ENCODE measurements at regions not wholly inside any gene's neighbourhood (a gene's known extent, or its start where the extent isn't known, plus 50 kb on each side); places are given as distances from the start of the nearest gene placed in this dataset.

DNA sequence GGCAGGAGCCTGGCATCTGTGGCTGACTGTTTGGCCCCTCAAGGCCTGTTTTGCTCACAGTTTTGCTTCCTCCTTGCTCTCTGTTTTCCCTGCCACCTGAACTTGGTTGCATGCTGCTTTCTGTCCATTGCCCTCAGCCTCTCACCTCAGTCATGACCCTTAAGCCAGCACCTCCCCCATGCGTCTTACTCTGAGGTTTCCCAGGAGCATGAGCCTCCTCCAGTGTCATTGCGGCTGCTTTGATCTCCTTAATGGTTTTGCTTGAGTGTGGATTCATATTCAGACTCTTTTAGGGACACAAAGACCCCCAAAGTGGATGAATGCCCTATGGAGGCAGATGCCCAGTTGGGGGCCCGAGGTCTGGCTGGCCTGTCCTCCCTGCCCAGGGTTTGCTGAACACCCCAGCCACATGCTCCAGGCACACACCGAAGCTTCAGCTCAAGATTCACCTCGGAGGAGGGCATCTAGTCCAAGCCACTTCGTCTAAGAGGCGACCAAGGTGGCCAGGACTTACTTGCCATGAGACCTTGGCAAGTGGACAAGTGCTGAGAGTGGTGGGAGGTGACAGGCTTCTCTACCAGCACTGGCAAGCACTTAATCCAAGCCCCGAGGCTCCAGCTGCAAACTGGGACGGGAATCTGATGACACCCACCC is 95.4 kb upstream of the DIO3 start:
- H3K4me3 ChIP-seq, result no peak overlapping the region
- H3K27ac ChIP-seq, result no peak overlapping the region
- intact Hi-C loops (cut with DNase I), result no loop called here
- TF ChIP-seq, protein P1, sequence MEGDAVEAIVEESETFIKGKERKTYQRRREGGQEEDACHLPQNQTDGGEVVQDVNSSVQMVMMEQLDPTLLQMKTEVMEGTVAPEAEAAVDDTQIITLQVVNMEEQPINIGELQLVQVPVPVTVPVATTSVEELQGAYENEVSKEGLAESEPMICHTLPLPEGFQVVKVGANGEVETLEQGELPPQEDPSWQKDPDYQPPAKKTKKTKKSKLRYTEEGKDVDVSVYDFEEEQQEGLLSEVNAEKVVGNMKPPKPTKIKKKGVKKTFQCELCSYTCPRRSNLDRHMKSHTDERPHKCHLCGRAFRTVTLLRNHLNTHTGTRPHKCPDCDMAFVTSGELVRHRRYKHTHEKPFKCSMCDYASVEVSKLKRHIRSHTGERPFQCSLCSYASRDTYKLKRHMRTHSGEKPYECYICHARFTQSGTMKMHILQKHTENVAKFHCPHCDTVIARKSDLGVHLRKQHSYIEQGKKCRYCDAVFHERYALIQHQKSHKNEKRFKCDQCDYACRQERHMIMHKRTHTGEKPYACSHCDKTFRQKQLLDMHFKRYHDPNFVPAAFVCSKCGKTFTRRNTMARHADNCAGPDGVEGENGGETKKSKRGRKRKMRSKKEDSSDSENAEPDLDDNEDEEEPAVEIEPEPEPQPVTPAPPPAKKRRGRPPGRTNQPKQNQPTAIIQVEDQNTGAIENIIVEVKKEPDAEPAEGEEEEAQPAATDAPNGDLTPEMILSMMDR (IDR thresholded peaks at IDR 0.05), result no peak
- TF ChIP-seq POLR2A (IDR thresholded peaks at IDR 0.05), result no peak
- H3K9me3 ChIP-seq, result no peaks in the 10 kb centered on the region
- H3K4me1 ChIP-seq, result no peaks in the 10 kb centered on the region
- DNase-seq, result peak in 1 of 3 donors; percentile 35
- 61% methylated on average over 2 of the region's 9 CpGs for whole genome bisulfite sequencing (ENCODE audit: insufficient coverage, low coverage, low lambda C conversion rate, missing lambda C conversion rate)
- H3K36me3 ChIP-seq, result no peaks in the 10 kb centered on the region
- H3K27me3 ChIP-seq, result no peaks in the 10 kb centered on the region
- no peak for ATAC-seq

DNA sequence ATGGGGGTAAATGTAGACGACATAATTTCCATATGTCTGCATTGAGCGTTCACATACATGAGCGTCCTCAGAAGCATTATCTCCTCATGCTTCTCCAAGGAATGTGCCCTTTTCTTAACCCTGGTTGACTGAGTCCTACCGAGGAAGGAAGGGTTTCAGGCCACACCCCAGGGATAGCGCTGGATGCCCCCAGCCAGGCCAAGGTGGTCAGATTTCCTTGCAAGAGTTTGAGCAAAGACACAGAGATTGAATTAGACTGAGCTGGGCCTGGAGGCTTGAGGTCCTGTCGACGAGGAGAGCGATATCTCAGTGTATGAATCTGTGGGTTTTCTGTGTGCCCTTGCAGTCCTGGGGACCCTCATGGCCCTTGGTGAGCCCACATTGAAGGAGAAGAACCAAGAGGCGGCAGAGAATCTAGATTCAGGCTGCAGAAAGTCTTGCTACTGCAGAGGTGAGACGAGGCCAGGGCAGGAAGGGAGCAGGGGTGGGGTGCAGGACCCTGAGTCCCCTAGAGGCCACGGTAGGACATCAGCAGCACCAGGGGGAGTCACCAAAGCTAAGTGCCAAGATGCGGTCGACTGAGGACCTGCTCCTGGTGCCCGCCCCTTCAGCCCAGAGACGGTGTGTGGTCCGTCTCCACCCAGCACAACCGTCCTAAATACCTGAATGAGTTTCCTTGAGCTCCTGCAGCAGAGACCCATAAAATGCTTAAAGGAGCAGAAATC is 94.7 kb upstream of the DIO3 start:
- WGBS (ENCODE audit: insufficient coverage, low coverage, low lambda C conversion rate, missing lambda C conversion rate), result 76% methylated on average over 10 of the region's 17 CpGs
- Histone ChIP-seq H3K36me3 (no peaks in the 10 kb centered on the region), H3K9me3 (no peaks in the 10 kb centered on the region), H3K4me1 (no peaks in the 10 kb centered on the region), H3K27ac (no peak overlapping the region), H3K27me3 (no peaks in the 10 kb centered on the region), H3K4me3 (no peak overlapping the region)
- intact Hi-C loops (cut with DNase I), result no loop called here
- TF ChIP-seq POLR2A (IDR thresholded peaks at IDR 0.05), result no peak
- TF ChIP-seq, protein P1 (IDR thresholded peaks at IDR 0.05), result no peak
- DNase-seq (peak in 1 of 3 donors; percentile 33), ATAC-seq (no peak)

DNA sequence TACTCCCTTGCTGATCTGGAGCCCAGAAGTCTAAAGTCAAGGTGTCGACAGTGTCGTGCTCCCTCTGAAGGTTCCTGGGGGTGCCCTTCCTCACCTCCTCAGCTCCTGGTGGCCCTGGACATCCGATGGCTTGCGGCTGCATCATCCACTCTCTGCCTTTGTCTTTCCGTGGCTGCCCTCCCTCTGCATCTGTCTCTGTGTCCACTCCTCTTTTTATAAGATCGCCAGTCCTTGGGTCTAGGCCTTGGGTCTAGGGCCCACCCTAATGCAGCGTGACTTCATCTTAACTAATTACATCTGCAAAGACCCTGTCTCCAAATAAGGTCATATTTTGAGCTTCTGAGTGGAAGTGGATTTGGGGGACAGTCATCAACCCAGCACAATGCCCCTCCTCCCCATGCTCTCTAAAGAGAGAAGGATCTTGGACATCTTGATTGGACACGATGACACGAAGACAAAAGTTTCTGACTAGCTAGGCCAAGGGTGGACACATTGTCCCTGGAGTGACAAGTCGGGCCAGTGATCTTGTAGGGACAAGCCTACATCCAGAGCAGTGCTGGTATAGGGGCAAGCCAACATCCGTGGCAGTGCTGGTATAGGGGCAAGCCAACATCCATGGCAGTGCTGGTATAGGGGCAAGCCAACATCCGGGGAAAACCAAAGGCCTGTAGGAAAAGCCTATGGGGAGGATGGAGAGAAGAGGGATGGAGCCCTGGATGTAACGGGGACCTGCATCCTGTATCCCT is 93.9 kb upstream of the DIO3 start:
- Histone ChIP-seq H3K27ac (no peak overlapping the region), H3K27me3 (no peaks in the 10 kb centered on the region), H3K36me3 (no peaks in the 10 kb centered on the region), H3K9me3 (no peaks in the 10 kb centered on the region), H3K4me1 (no peaks in the 10 kb centered on the region), H3K4me3 (no peak overlapping the region)
- TF ChIP-seq POLR2A (IDR thresholded peaks at IDR 0.05), result no peak
- TF ChIP-seq, protein P1 (IDR thresholded peaks at IDR 0.05), result no peak
- peak in 1 of 3 donors; percentile 7 for DNase-seq
- 76% methylated on average over 3 of the region's 13 CpGs for WGBS (ENCODE audit: insufficient coverage, low coverage, low lambda C conversion rate, missing lambda C conversion rate)
- intact Hi-C loops (cut with DNase I), result no loop called here
- no peak for ATAC-seq

DNA sequence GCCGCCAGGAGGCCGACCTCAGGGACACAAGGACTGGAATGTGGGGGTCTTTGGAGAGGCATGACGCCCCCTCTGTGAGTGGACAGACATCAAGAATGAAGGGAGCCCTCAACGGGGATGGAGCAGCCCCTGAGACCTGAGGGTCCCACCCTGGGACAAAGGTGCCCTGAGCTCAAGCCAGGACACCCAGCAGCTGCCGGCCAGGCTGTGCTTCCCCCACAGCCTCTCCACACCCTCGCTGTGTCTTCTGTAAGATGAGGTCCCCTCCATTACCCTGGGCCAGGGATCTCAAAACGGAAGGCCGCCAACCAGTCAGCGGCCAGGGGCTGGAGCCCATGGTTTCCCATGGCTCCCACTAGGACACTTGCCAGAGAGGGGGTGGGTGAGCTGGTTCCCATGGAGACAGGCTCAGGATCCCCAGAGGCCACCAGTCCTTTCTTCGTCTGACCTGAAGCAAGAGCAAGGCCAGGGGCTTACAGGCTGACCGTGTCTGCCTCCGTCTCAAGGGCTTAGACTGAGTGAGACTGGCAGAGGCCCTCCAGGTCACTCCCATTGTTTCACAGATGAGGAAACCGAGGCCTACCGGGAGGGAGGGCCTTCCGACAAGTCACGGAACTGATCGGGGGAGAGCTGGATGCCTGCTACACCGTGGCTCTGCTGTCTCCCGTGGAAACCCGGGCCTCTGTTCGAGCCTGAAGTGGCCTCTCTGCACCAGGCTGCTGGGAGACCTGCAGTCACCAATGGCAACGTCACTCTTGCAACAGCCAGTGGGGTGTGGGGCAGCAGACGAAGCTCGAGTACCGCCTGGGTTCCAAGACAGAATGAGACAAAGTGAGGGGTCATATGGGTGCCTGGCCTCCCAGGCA is 91.7 kb upstream of the DIO3 start:
- no peak for TF ChIP-seq POLR2A (IDR thresholded peaks at IDR 0.05)
- TF ChIP-seq, protein P1 (IDR thresholded peaks at IDR 0.05), result no peak
- intact Hi-C loops (cut with DNase I), result loop anchor here in 1 of 2 donors (10.0 kb wide), 1 partner anchor 65 kb away; no protein-coding TSS in a partner anchor
- WGBS (ENCODE audit: insufficient coverage, low coverage, low lambda C conversion rate, missing lambda C conversion rate), result 68% methylated on average over 5 of the region's 25 CpGs
- DNase-seq, result peak in 1 of 3 donors; percentile 40
- Histone ChIP-seq H3K9me3 (no peaks in the 10 kb centered on the region), H3K27me3 (no peaks in the 10 kb centered on the region), H3K4me1 (no peaks in the 10 kb centered on the region), H3K27ac (no peak overlapping the region), H3K36me3 (no peaks in the 10 kb centered on the region), H3K4me3 (no peak overlapping the region)
- no peak for ATAC-seq

Data from right lobe of liver (tissue), 6 donors.